ENCODE measurements at regions not wholly inside any gene's neighbourhood (a gene's known extent, or its start where the extent isn't known, plus 50 kb on each side); places are given as distances from the start of the nearest gene placed in this dataset.

DNA sequence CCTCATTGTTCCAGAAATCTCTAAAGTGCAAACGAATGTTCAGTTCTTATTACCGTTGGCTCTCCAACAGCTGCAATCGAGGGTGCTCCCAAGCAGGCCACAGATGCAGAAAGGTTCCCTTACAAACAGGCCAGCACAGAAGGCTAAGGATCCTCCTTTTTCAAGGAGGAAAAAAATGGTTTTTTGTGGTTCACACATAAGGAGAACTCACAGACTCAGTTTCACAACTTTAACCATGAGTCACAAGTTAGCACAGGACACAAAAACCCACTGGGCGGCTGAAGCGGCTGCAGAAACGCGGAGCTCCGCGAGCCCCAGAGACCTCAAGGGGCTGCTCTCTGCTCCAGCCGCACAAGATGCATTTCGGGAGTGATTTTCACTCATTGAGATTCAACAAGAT, 98.2 kb upstream of the PRR5 start:
- no peak overlapping the region for H3K27ac ChIP-seq
- no peak overlapping the region for H3K4me3 ChIP-seq
- WGBS, 2 donors: 84 to 93% methylated on average over 11 of the region's 11 CpGs
- intact Hi-C loops (cut with DNase I; ENCODE audit: low total_unique reads): no loop called here
- no peak for DNase-seq
- H3K27me3 ChIP-seq: no peaks in the 10 kb centered on the region
- H3K36me3 ChIP-seq (ENCODE audit: low read depth, missing control alignments): no peaks in the 10 kb centered on the region
- no peaks in the 10 kb centered on the region for H3K4me1 ChIP-seq
- H3K9me3 ChIP-seq: no peaks in the 10 kb centered on the region
- TF ChIP-seq POLR2A (IDR thresholded peaks at IDR 0.05): no peak
- TF ChIP-seq, protein P1, sequence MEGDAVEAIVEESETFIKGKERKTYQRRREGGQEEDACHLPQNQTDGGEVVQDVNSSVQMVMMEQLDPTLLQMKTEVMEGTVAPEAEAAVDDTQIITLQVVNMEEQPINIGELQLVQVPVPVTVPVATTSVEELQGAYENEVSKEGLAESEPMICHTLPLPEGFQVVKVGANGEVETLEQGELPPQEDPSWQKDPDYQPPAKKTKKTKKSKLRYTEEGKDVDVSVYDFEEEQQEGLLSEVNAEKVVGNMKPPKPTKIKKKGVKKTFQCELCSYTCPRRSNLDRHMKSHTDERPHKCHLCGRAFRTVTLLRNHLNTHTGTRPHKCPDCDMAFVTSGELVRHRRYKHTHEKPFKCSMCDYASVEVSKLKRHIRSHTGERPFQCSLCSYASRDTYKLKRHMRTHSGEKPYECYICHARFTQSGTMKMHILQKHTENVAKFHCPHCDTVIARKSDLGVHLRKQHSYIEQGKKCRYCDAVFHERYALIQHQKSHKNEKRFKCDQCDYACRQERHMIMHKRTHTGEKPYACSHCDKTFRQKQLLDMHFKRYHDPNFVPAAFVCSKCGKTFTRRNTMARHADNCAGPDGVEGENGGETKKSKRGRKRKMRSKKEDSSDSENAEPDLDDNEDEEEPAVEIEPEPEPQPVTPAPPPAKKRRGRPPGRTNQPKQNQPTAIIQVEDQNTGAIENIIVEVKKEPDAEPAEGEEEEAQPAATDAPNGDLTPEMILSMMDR (IDR thresholded peaks at IDR 0.05): no peak

- DNase-seq: no peak
- Histone ChIP-seq H3K4me3 (no peak overlapping the region), H3K27ac (no peak overlapping the region), H3K9me3 (no peaks in the 10 kb centered on the region), H3K36me3 (ENCODE audit: low read depth, missing control alignments) (no peaks in the 10 kb centered on the region), H3K27me3 (no peaks in the 10 kb centered on the region), H3K4me1 (no peaks in the 10 kb centered on the region)
- WGBS, 2 donors: 91 to 95% methylated on average over 5 of the region's 5 CpGs
- TF ChIP-seq, protein P1 (IDR thresholded peaks at IDR 0.05): no peak
- no peak for TF ChIP-seq POLR2A (IDR thresholded peaks at IDR 0.05)
- intact Hi-C loops (cut with DNase I; ENCODE audit: low total_unique reads): no loop called here
Measured at GRCh38 chr22:44601725-44602124, 100.3 kb upstream of the PRR5 start.

DNA sequence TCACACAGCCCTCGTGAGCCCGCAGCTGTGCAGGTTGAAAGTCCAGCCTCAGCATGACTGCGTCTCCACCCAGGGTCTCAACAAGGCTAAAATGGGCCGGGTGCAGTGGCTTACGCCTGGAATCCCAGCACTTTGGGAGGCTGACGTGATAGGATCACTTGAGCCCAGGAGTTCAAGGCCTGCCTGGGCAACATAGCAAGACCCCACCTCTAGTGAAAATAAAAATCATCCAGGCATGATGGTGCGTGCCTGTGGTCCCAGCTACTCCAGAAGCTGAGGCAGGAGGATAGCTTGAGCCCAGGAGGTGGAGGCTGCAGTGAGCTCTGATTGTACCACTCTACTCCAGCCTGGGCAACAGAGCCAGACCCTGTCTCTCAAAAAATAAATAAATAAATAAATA, 100.8 kb upstream of the PRR5 start:
- TF ChIP-seq, protein P1 (IDR thresholded peaks at IDR 0.05): no peak
- TF ChIP-seq POLR2A (IDR thresholded peaks at IDR 0.05): no peak
- intact Hi-C loops (cut with DNase I; ENCODE audit: low total_unique reads): no loop called here
- 91 to 97% methylated on average over 2 to 7 of the region's 7 CpGs for WGBS, 2 donors

DNA sequence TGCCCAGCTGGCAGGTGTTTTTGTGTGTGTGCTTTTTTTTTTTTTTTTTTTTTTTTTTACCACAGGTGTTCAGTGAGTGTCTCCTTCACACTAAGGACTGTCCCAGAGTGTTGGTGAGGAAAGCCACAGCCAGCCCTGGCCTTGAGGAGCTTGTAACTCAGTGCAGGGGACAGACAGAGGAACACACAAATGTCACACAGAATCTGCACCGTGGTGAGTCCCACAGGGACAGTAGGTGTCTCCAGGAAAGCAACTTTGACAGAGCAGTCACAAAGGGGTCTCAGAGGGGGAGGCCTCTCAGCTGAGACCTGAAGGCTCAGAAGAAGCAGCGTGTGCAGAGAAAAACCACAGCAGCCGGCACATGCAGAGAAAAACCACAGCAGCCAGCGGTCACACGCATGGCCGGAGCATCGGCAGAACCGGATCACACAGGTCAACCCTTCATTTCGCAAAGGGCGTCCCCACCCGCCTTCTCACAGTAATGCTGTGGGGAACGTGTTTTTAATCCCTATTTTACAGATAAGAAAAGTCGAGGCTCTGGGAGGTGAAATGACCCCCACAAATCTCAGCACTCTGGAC, 101.7 kb upstream of the PRR5 start:
- intact Hi-C loops (cut with DNase I; ENCODE audit: low total_unique reads): no loop called here
- Histone ChIP-seq H3K27ac (no peak overlapping the region), H3K4me3 (no peak overlapping the region), H3K9me3 (no peaks in the 10 kb centered on the region), H3K36me3 (ENCODE audit: low read depth, missing control alignments) (no peaks in the 10 kb centered on the region), H3K4me1 (no peaks in the 10 kb centered on the region), H3K27me3 (no peaks in the 10 kb centered on the region)
- DNase-seq: no peak
- WGBS, 2 donors: 84 to 87% methylated on average over 13 of the region's 13 CpGs
- no peak for TF ChIP-seq POLR2A (IDR thresholded peaks at IDR 0.05)
- TF ChIP-seq, protein P1 (IDR thresholded peaks at IDR 0.05): no peak

More for the DNA sequence above, 100.8 kb upstream of the PRR5 start:
- H3K4me1 ChIP-seq: no peaks in the 10 kb centered on the region
- no peaks in the 10 kb centered on the region for H3K27me3 ChIP-seq
- no peak for DNase-seq
- H3K36me3 ChIP-seq (ENCODE audit: low read depth, missing control alignments): no peaks in the 10 kb centered on the region
- no peak overlapping the region for H3K27ac ChIP-seq
- no peaks in the 10 kb centered on the region for H3K9me3 ChIP-seq
- no peak overlapping the region for H3K4me3 ChIP-seq

- H3K9me3 ChIP-seq: no peaks in the 10 kb centered on the region
Measured at GRCh38 chr22:44599500-44600140, 101.6 kb upstream of the RTL6 start.

More at GRCh38 chr22:44599500-44600140, 101.6 kb upstream of the RTL6 start:
- no peak for DNase-seq
- Histone ChIP-seq H3K27me3 (no peaks in the 10 kb centered on the region), H3K36me3 (ENCODE audit: low read depth, missing control alignments) (no peaks in the 10 kb centered on the region), H3K4me3 (no peak overlapping the region), H3K27ac (no peak overlapping the region), H3K4me1 (no peaks in the 10 kb centered on the region)
- TF ChIP-seq, protein P1 (IDR thresholded peaks at IDR 0.05): no peak
- TF ChIP-seq POLR2A (IDR thresholded peaks at IDR 0.05): no peak
- WGBS, 2 donors: 84 to 90% methylated on average over 10 to 11 of the region's 11 CpGs
- intact Hi-C loops (cut with DNase I; ENCODE audit: low total_unique reads): no loop called here

All from testis (tissue), 2 donors.